GM19035 (cell line): ENCODE measurements at regions not wholly inside any gene's neighbourhood (a gene's known extent, or its start where the extent isn't known, plus 50 kb on each side); places are given as distances from the start of the nearest gene placed in this dataset.
"Not testable (repeated sequence)": the region's sequence is repeated elsewhere in the genome, so short reads cannot be mapped to it uniquely, and the experiment has no call there.

Experiments
- ATAC-seq: cut with Tn5 transposase; IDR thresholded peaks from one replicate; pipeline ENCODE4 v1.9.1; 2021; ENCODE audit not compliant: unreplicated experiment

- no peak for ATAC-seq
Observed at GRCh38 chr1:220942278-220942677, 63.0 kb downstream of the HLX start.

GRCh38 chr1:220942914-220943313, 63.7 kb downstream of the HLX start:
- not testable (repeated sequence) for ATAC-seq

GRCh38 chr1:220943319-220943996, 64.2 kb downstream of the HLX start:
- no peak for ATAC-seq

GRCh38 chr1:220950576-220950975, 71.3 kb downstream of the HLX start:
- no peak for ATAC-seq

- no peak for ATAC-seq
Observed at GRCh38 chr1:220952961-220953643, 73.9 kb downstream of the HLX start.

GRCh38 chr1:220954321-220955075, 75.3 kb downstream of the HLX start:
- no peak for ATAC-seq

- no peak for ATAC-seq
Observed at GRCh38 chr1:220955116-220955515, 75.9 kb downstream of the HLX start.

- ATAC-seq = no peak
Observed at GRCh38 chr1:220956501-220957232, 77.4 kb downstream of the HLX start.

GRCh38 chr1:220957233-220957605, 78.0 kb downstream of the HLX start:
- ATAC-seq = no peak

- no peak for ATAC-seq
Observed at GRCh38 chr1:220958234-220958633, 79.0 kb downstream of the HLX start.

GRCh38 chr1:220962031-220962751, 82.9 kb downstream of the HLX start:
- no peak for ATAC-seq

- ATAC-seq = no peak
Observed at GRCh38 chr1:220966041-220966440, 86.8 kb downstream of the HLX start.

GRCh38 chr1:220966473-220966872, 87.2 kb downstream of the HLX start:
- no peak for ATAC-seq

- ATAC-seq = no peak
Observed at GRCh38 chr1:220966881-220967611, 87.8 kb downstream of the HLX start.

- ATAC-seq = no peak
Observed at GRCh38 chr1:220967911-220968310, 88.7 kb downstream of the HLX start.

- ATAC-seq = not testable (repeated sequence)
Observed at GRCh38 chr1:220969281-220969680, 90.0 kb downstream of the HLX start.

GRCh38 chr1:220970311-220970710, 91.1 kb downstream of the HLX start:
- ATAC-seq = no peak

GRCh38 chr1:220971221-220971620, 92.0 kb downstream of the HLX start:
- ATAC-seq = no peak

- no peak for ATAC-seq
Observed at GRCh38 chr1:220974431-220974830, 95.2 kb downstream of the HLX start.

- no peak for ATAC-seq
Observed at GRCh38 chr1:220976390-220976789, 97.1 kb downstream of the HLX start.
